T-helper 17 cell (primary cell): ENCODE measurements at regions not wholly inside any gene's neighbourhood (a gene's known extent, or its start where the extent isn't known, plus 50 kb on each side); places are given as distances from the start of the nearest gene placed in this dataset.

ENCODE experiments used
- ATAC-seq: fragments of 150-1000 bp; cut with Tn5 transposase; 2 replicates; pipeline ENCODE4 v1.10.0; 2021; ENCODE audit warnings: mild to moderate bottlenecking, moderate library complexity
- DNase-seq, 3 donors: peaks; one replicate each; pipeline versions ENCODE4 v3.0.0 to v3.0.0-alpha.2; 2020 to 2021
- H3K9me3 ChIP-seq: one replicate; pipeline ENCODE4 v1.7.0; 2013; ENCODE audit warnings: low read length, mild to moderate bottlenecking; ENCODE audit not compliant: control insufficient read depth, poor library complexity, severe bottlenecking
- H3K27ac Mint-ChIP-seq: one replicate; pipeline ENCODE4 v1.8.0; 2022; ENCODE audit warnings: mild to moderate bottlenecking, moderate library complexity, mixed read lengths
- H3K27me3 Mint-ChIP-seq: one replicate; pipeline ENCODE4 v1.8.0; 2022; ENCODE audit warnings: mixed read lengths
- H3K36me3 Mint-ChIP-seq: one replicate; pipeline ENCODE4 v1.8.0; 2022; ENCODE audit warnings: low read depth, mixed read lengths
- H3K4me1 Mint-ChIP-seq: one replicate; pipeline ENCODE4 v1.8.0; 2022; ENCODE audit warnings: mild to moderate bottlenecking, mixed read lengths
- H3K4me3 Mint-ChIP-seq: one replicate; pipeline ENCODE4 v1.8.0; 2022; ENCODE audit warnings: mild to moderate bottlenecking, moderate library complexity, mixed read lengths

- no peak for DNase-seq
- H3K4me1 Mint-ChIP-seq = no peaks in the 10 kb centered on the region
- H3K4me3 Mint-ChIP-seq = no peak overlapping the region
- no peak overlapping the region for H3K27ac Mint-ChIP-seq
- no peaks in the 10 kb centered on the region for H3K36me3 Mint-ChIP-seq
- H3K9me3 ChIP-seq = no peaks in the 10 kb centered on the region
- H3K27me3 Mint-ChIP-seq = peaks cover 22% of the 10 kb centered on the region
- ATAC-seq = no peak
Observed at GRCh38 chr16:55048745-55049144, 118.1 kb downstream of the IRX5 start.

- Mint-ChIP-seq H3K4me1 (no peaks in the 10 kb centered on the region), H3K4me3 (no peak overlapping the region), H3K36me3 (no peaks in the 10 kb centered on the region), H3K27me3 (peaks cover 34% of the 10 kb centered on the region), H3K27ac (peak overlapping the region; percentile 1)
- no peaks in the 10 kb centered on the region for H3K9me3 ChIP-seq
- no peak for ATAC-seq
- DNase-seq = no peak
Observed at GRCh38 chr16:55051571-55052347, 121.1 kb downstream of the IRX5 start.

DNA sequence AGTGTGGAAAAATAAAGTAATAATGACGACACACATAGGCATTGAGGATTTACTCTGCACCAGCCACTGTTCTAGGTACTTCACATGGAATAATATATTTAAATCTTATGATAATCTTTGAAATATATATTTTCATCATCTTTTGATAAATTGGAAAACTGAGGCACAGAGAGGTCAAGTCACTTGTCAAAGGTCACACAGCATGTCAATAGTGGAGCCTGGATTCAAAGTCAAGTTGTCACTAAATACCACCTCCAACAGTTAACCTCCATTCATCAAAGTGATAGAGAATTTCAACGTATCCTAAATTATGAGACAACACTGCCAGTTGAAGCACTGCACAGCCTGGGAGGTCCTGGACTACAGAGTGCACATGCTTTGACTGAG is 121.7 kb downstream of the IRX5 start:
- peak overlapping the region; percentile 1 for H3K27ac Mint-ChIP-seq
- H3K9me3 ChIP-seq = no peaks in the 10 kb centered on the region
- H3K4me1 Mint-ChIP-seq = no peaks in the 10 kb centered on the region
- H3K36me3 Mint-ChIP-seq = no peaks in the 10 kb centered on the region
- DNase-seq (no peak), ATAC-seq (no peak)
- H3K4me3 Mint-ChIP-seq = no peak overlapping the region
- H3K27me3 Mint-ChIP-seq = peaks cover 38% of the 10 kb centered on the region

DNA sequence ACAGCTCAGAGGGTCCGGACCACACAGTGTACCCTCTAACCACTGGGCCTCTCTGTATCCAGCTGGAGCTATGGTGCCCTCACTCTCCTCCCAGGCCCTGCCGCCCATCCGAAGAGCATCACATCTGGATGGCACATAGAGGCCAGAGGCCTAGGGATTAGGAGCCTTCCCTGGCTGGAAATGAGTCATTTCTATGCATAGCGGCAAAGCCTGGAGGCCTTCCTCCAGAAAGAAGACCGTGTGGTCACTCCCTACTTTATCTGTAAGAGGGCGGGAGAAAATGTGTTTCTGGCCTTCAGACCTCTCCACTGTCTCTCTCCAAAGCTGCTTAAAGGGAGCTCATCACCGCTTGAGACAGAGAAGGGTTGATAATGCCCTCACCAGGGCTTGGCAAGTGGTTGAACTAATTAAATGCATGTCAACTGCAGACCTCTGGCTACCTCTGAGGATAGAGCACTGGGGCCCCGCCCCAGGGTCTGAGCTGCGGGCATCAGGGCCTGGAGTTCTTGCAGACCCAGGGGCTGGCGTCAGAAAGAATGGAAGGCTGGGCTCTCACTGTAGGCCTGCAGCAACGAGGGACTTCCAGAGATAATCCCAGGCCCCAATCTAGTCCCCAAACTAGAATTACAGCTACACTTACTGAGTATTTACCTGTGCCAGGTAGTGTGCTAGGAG is 122.2 kb downstream of the IRX5 start:
- Mint-ChIP-seq H3K36me3 (no peaks in the 10 kb centered on the region), H3K4me3 (no peak overlapping the region), H3K27me3 (peaks cover 39% of the 10 kb centered on the region), H3K27ac (no peak overlapping the region), H3K4me1 (no peaks in the 10 kb centered on the region)
- H3K9me3 ChIP-seq = no peaks in the 10 kb centered on the region
- no peak for ATAC-seq
- no peak for DNase-seq

DNA sequence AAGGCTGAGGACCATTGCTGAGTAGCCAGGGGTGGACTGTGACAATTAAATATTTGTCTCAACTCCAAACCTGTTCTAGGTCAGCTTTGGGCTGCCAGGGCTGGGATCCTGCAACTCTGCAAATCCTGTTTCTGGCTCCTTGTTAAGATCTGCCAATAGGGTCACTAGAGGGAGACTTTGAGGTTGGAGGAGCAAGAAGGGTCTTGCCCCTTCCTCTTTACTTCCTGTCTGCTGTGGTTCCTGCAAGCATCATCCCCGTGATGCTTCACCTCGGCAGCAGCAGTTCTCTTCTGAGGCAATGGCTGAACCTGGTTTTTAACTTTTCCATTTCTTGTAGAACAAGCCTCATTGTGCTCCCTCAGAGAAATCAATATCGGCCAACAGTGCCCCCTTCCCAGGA is 124.6 kb downstream of the IRX5 start:
- Mint-ChIP-seq H3K4me3 (no peak overlapping the region), H3K27me3 (peaks cover 55% of the 10 kb centered on the region), H3K27ac (no peak overlapping the region), H3K36me3 (peaks cover 2% of the 10 kb centered on the region), H3K4me1 (no peaks in the 10 kb centered on the region)
- DNase-seq (no peak), ATAC-seq (no peak)
- no peaks in the 10 kb centered on the region for H3K9me3 ChIP-seq

GRCh38 chr16:55056585-55057401 is 126.1 kb downstream of the IRX5 start:
- H3K9me3 ChIP-seq = no peaks in the 10 kb centered on the region
- DNase-seq = no peak
- Mint-ChIP-seq H3K27ac (no peak overlapping the region), H3K36me3 (peaks cover 2% of the 10 kb centered on the region), H3K4me1 (no peaks in the 10 kb centered on the region), H3K27me3 (peaks cover 55% of the 10 kb centered on the region), H3K4me3 (no peak overlapping the region)
- ATAC-seq = no peak

DNA sequence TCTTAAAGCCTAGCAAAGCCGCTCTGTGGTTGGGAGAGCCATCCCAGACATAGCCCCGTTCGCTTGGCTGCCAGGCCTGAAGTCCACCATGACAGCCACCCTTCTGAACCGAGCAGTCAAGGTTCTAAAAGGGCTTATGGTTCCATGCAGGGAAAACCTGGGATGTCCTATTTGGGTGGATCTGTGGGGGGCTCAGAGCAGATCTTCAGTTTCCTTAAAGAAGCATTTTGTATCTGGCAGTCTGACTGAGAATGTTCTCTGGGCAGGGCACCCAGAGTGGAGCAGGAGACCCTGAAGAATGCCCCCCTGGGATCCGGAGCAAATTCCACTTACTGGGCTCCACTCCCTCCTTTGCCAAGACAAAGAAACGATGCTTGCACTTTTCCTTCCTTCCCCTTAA is 127.2 kb downstream of the IRX5 start:
- Mint-ChIP-seq H3K36me3 (peaks cover 2% of the 10 kb centered on the region), H3K4me1 (no peaks in the 10 kb centered on the region), H3K27ac (no peak overlapping the region), H3K27me3 (peaks cover 62% of the 10 kb centered on the region), H3K4me3 (no peak overlapping the region)
- no peaks in the 10 kb centered on the region for H3K9me3 ChIP-seq
- DNase-seq = no peak
- ATAC-seq = no peak

- DNase-seq (no peak), ATAC-seq (no peak)
- peaks cover 2% of the 10 kb centered on the region for H3K36me3 Mint-ChIP-seq
- no peaks in the 10 kb centered on the region for H3K4me1 Mint-ChIP-seq
- peaks cover 62% of the 10 kb centered on the region for H3K27me3 Mint-ChIP-seq
- H3K27ac Mint-ChIP-seq = no peak overlapping the region
- H3K9me3 ChIP-seq = no peaks in the 10 kb centered on the region
- H3K4me3 Mint-ChIP-seq = no peak overlapping the region
Observed at GRCh38 chr16:55058576-55058975, 127.9 kb downstream of the IRX5 start.

GRCh38 chr16:55059146-55059545 is 128.5 kb downstream of the IRX5 start:
- ATAC-seq = no peak
- Mint-ChIP-seq H3K36me3 (peaks cover 2% of the 10 kb centered on the region), H3K27ac (no peak overlapping the region), H3K4me1 (no peaks in the 10 kb centered on the region), H3K27me3 (peaks cover 60% of the 10 kb centered on the region), H3K4me3 (no peak overlapping the region)
- no peaks in the 10 kb centered on the region for H3K9me3 ChIP-seq
- no peak for DNase-seq

GRCh38 chr16:55061126-55061525 is 130.5 kb downstream of the IRX5 start:
- no peaks in the 10 kb centered on the region for H3K4me1 Mint-ChIP-seq
- peaks cover 42% of the 10 kb centered on the region for H3K27me3 Mint-ChIP-seq
- no peaks in the 10 kb centered on the region for H3K9me3 ChIP-seq
- ATAC-seq = no peak
- no peak overlapping the region for H3K27ac Mint-ChIP-seq
- peaks cover 2% of the 10 kb centered on the region for H3K36me3 Mint-ChIP-seq
- H3K4me3 Mint-ChIP-seq = no peak overlapping the region
- no peak for DNase-seq

GRCh38 chr16:55062442-55062841 is 131.8 kb downstream of the IRX5 start:
- ATAC-seq (no peak), DNase-seq (no peak)
- H3K4me1 Mint-ChIP-seq = no peaks in the 10 kb centered on the region
- no peak overlapping the region for H3K4me3 Mint-ChIP-seq
- H3K27me3 Mint-ChIP-seq = peaks cover 29% of the 10 kb centered on the region
- H3K9me3 ChIP-seq = no peaks in the 10 kb centered on the region
- no peak overlapping the region for H3K27ac Mint-ChIP-seq
- peaks cover 2% of the 10 kb centered on the region for H3K36me3 Mint-ChIP-seq

- ATAC-seq (no peak), DNase-seq (no peak)
- no peaks in the 10 kb centered on the region for H3K36me3 Mint-ChIP-seq
- no peak overlapping the region for H3K4me3 Mint-ChIP-seq
- H3K4me1 Mint-ChIP-seq = no peaks in the 10 kb centered on the region
- no peaks in the 10 kb centered on the region for H3K9me3 ChIP-seq
- no peak overlapping the region for H3K27ac Mint-ChIP-seq
- no peaks in the 10 kb centered on the region for H3K27me3 Mint-ChIP-seq
Observed at GRCh38 chr16:55072976-55073375, 142.3 kb downstream of the IRX5 start.

DNA sequence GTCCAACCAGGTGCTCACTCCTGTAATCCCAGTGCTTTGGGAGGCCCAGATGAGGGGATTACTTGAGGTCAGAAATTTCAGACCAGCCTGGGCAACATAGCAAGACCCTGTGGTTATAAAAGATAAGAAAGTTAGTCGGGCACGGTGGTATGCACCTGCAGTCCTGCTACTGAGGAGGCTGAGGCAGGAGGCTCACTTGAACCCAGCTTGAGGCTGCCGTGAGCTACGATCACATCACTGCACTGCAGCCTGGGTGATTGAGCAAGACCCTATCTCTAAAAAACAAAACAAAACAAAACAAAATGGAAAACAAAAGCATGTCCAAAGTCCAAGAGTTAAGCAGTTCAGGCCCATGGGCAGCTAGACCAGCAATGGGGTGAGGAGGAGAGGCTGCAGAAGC is 143.2 kb downstream of the IRX5 start:
- DNase-seq (no peak), ATAC-seq (no peak)
- no peaks in the 10 kb centered on the region for H3K36me3 Mint-ChIP-seq
- H3K27me3 Mint-ChIP-seq = no peaks in the 10 kb centered on the region
- no peaks in the 10 kb centered on the region for H3K4me1 Mint-ChIP-seq
- no peak overlapping the region for H3K27ac Mint-ChIP-seq
- no peak overlapping the region for H3K4me3 Mint-ChIP-seq
- no peaks in the 10 kb centered on the region for H3K9me3 ChIP-seq
